ENCODE measurements at regions not wholly inside any gene's neighbourhood (a gene's known extent, or its start where the extent isn't known, plus 50 kb on each side); places are given as distances from the start of the nearest gene placed in this dataset.

GRCh38 chr3:35505181-35505580, 134.1 kb upstream of the ARPP21 start:
- Histone ChIP-seq H3K27me3 (replicated peaks; ENCODE audit: control insufficient read depth, insufficient read depth, low read length) (no peaks in the 10 kb centered on the region), H3K36me3 (ENCODE audit: control insufficient read depth, insufficient read depth, low read length) (no peaks in the 10 kb centered on the region), H3K4me3 (replicated peaks; ENCODE audit: low read depth, low read length) (no peak overlapping the region)
- no peak for DNase-seq (ENCODE audit: extremely low read depth, insufficient read length)
- TF ChIP-seq CTCF (IDR thresholded peaks at IDR 0.05; ENCODE audit: insufficient read depth, low read length, poor library complexity, severe bottlenecking) = no peak

- H3K4me3 ChIP-seq (replicated peaks; ENCODE audit: low read depth, low read length) = no peak overlapping the region
- no peak for DNase-seq (ENCODE audit: extremely low read depth, insufficient read length)
- TF ChIP-seq CTCF (IDR thresholded peaks at IDR 0.05; ENCODE audit: insufficient read depth, low read length, poor library complexity, severe bottlenecking) = no peak
These were observed 133.6 kb upstream of the ARPP21 start for GRCh38 chr3:35505772-35506171.

GRCh38 chr3:35519936-35520335, 119.4 kb upstream of the ARPP21 start:
- no peak for TF ChIP-seq CTCF (IDR thresholded peaks at IDR 0.05; ENCODE audit: insufficient read depth, low read length, poor library complexity, severe bottlenecking)
- no peak for DNase-seq (ENCODE audit: extremely low read depth, insufficient read length)
- H3K4me3 ChIP-seq (replicated peaks; ENCODE audit: low read depth, low read length) = no peak overlapping the region
- H3K36me3 ChIP-seq (ENCODE audit: control insufficient read depth, insufficient read depth, low read length) = no peaks in the 10 kb centered on the region
- no peaks in the 10 kb centered on the region for H3K27me3 ChIP-seq (replicated peaks; ENCODE audit: control insufficient read depth, insufficient read depth, low read length)

More at GRCh38 chr3:35505772-35506171, 133.6 kb upstream of the ARPP21 start:
- Histone ChIP-seq H3K36me3 (ENCODE audit: control insufficient read depth, insufficient read depth, low read length) (no peaks in the 10 kb centered on the region), H3K27me3 (replicated peaks; ENCODE audit: control insufficient read depth, insufficient read depth, low read length) (no peaks in the 10 kb centered on the region)

- H3K27me3 ChIP-seq (replicated peaks; ENCODE audit: control insufficient read depth, insufficient read depth, low read length) = no peaks in the 10 kb centered on the region
- no peaks in the 10 kb centered on the region for H3K36me3 ChIP-seq (ENCODE audit: control insufficient read depth, insufficient read depth, low read length)
- TF ChIP-seq CTCF (IDR thresholded peaks at IDR 0.05; ENCODE audit: insufficient read depth, low read length, poor library complexity, severe bottlenecking) = no peak
- no peak for DNase-seq (ENCODE audit: extremely low read depth, insufficient read length)
- H3K4me3 ChIP-seq (replicated peaks; ENCODE audit: low read depth, low read length) = no peak overlapping the region
These were observed 118.1 kb upstream of the ARPP21 start for GRCh38 chr3:35521196-35521595.

- H3K4me3 ChIP-seq (replicated peaks; ENCODE audit: low read depth, low read length) = no peak overlapping the region
- DNase-seq (ENCODE audit: extremely low read depth, insufficient read length) = no peak
- H3K27me3 ChIP-seq (replicated peaks; ENCODE audit: control insufficient read depth, insufficient read depth, low read length) = no peaks in the 10 kb centered on the region
- no peaks in the 10 kb centered on the region for H3K36me3 ChIP-seq (ENCODE audit: control insufficient read depth, insufficient read depth, low read length)
- no peak for TF ChIP-seq CTCF (IDR thresholded peaks at IDR 0.05; ENCODE audit: insufficient read depth, low read length, poor library complexity, severe bottlenecking)
These were observed 116.9 kb upstream of the ARPP21 start for GRCh38 chr3:35522450-35522849.

- no peak for TF ChIP-seq CTCF (IDR thresholded peaks at IDR 0.05; ENCODE audit: insufficient read depth, low read length, poor library complexity, severe bottlenecking)
- Histone ChIP-seq H3K4me3 (replicated peaks; ENCODE audit: low read depth, low read length) (no peak overlapping the region), H3K36me3 (ENCODE audit: control insufficient read depth, insufficient read depth, low read length) (no peaks in the 10 kb centered on the region), H3K27me3 (replicated peaks; ENCODE audit: control insufficient read depth, insufficient read depth, low read length) (no peaks in the 10 kb centered on the region)
- DNase-seq (ENCODE audit: extremely low read depth, insufficient read length) = no peak
These were observed 116.3 kb upstream of the ARPP21 start for GRCh38 chr3:35523074-35523473.

All from GM06990 (cell line).